ENCODE measurements at regions not wholly inside any gene's neighbourhood (a gene's known extent, or its start where the extent isn't known, plus 50 kb on each side); places are given as distances from the start of the nearest gene placed in this dataset.

GRCh38 chr9:73839471-73839870 is 657.7 kb upstream of the RORB start:
- DNase-seq (ENCODE audit: low read depth, low spot score): no peak
- H3K4me2 ChIP-seq (ENCODE audit: insufficient read depth, low read length): no peak overlapping the region
- H3K79me2 ChIP-seq (ENCODE audit: control insufficient read depth, insufficient read depth, low read length): no peaks in the 10 kb centered on the region
- TF ChIP-seq POLR2AphosphoS5 (IDR thresholded peaks at IDR 0.05; ENCODE audit: insufficient read depth, low read depth, low read length) (no peak), GATA2 (IDR thresholded peaks at IDR 0.05; ENCODE audit: insufficient read depth, insufficient read length, low read depth, low read length) (no peak)
- H3K27ac ChIP-seq (ENCODE audit: insufficient read depth, low read depth, low read length): no peak overlapping the region
- H3K36me3 ChIP-seq (ENCODE audit: control insufficient read depth in 2 of 2, extremely low read depth in 1 of 2, insufficient read depth in 2 of 2, low read length in 2 of 2): no peaks in the 10 kb centered on the region
- no peaks in the 10 kb centered on the region for H3K4me1 ChIP-seq (ENCODE audit: control insufficient read depth, extremely low read depth, insufficient read depth, low read length)
- H3K4me3 ChIP-seq (replicated peaks in 1 of 3; ENCODE audit: insufficient read depth in 1 of 3, low read depth in 1 of 3, low read length in 3 of 3): no peak overlapping the region
- BruUV-seq (replicated peaks): no TSS peak
- H3K9me3 ChIP-seq (replicated peaks; ENCODE audit: control insufficient read depth, insufficient read depth, low read length): no peaks in the 10 kb centered on the region
- no peaks in the 10 kb centered on the region for H4K20me1 ChIP-seq (replicated peaks; ENCODE audit: control insufficient read depth, extremely low read depth, insufficient read depth, low read length)
- FAIRE-seq: no peak
- ChIA-PET CTCF (interaction anchor here (1.1 kb wide), 1 partner anchor 18 kb away, joined by 4 read pairs; no protein-coding TSS in a partner anchor), POLR2A (no interaction called here)
- no peak overlapping the region for H2AFZ ChIP-seq (ENCODE audit: low read depth, low read length)
- no peaks in the 10 kb centered on the region for H3K27me3 ChIP-seq (ENCODE audit: control insufficient read depth in 2 of 2, insufficient read depth in 2 of 2, low read length in 2 of 2)
- dilution Hi-C loops (cut with MboI; ENCODE audit: extremely low pct_ligation_motif_present, low sequenced_read_pairs) (no loop called here), intact Hi-C loops (cut with micrococcal nuclease) (no loop called here)
- no peak overlapping the region for H3K9ac ChIP-seq (replicated peaks; ENCODE audit: extremely low read depth, insufficient read depth, low read length)
- H3K9me1 ChIP-seq (replicated peaks; ENCODE audit: control insufficient read depth, extremely low read depth, insufficient read depth, low read length): no peaks in the 10 kb centered on the region

GRCh38 chr9:73841018-73841417 is 656.1 kb upstream of the RORB start:
- Histone ChIP-seq H3K36me3 (ENCODE audit: control insufficient read depth in 2 of 2, extremely low read depth in 1 of 2, insufficient read depth in 2 of 2, low read length in 2 of 2) (no peaks in the 10 kb centered on the region), H2AFZ (ENCODE audit: low read depth, low read length) (no peak overlapping the region), H3K9me1 (replicated peaks; ENCODE audit: control insufficient read depth, extremely low read depth, insufficient read depth, low read length) (no peaks in the 10 kb centered on the region), H3K79me2 (ENCODE audit: control insufficient read depth, insufficient read depth, low read length) (no peaks in the 10 kb centered on the region), H4K20me1 (replicated peaks; ENCODE audit: control insufficient read depth, extremely low read depth, insufficient read depth, low read length) (no peaks in the 10 kb centered on the region), H3K4me2 (ENCODE audit: insufficient read depth, low read length) (no peak overlapping the region), H3K27me3 (ENCODE audit: control insufficient read depth in 2 of 2, insufficient read depth in 2 of 2, low read length in 2 of 2) (no peaks in the 10 kb centered on the region), H3K27ac (ENCODE audit: insufficient read depth, low read depth, low read length) (no peak overlapping the region), H3K4me1 (ENCODE audit: control insufficient read depth, extremely low read depth, insufficient read depth, low read length) (no peaks in the 10 kb centered on the region), H3K9ac (replicated peaks; ENCODE audit: extremely low read depth, insufficient read depth, low read length) (no peak overlapping the region), H3K4me3 (replicated peaks in 1 of 3; ENCODE audit: insufficient read depth in 1 of 3, low read depth in 1 of 3, low read length in 3 of 3) (no peak overlapping the region), H3K9me3 (replicated peaks; ENCODE audit: control insufficient read depth, insufficient read depth, low read length) (no peaks in the 10 kb centered on the region)
- no TSS peak for BruUV-seq (replicated peaks)
- intact Hi-C loops (cut with micrococcal nuclease) (no loop called here), dilution Hi-C loops (cut with MboI; ENCODE audit: extremely low pct_ligation_motif_present, low sequenced_read_pairs) (no loop called here)
- no peak for DNase-seq (ENCODE audit: low read depth, low spot score)
- ChIA-PET POLR2A (no interaction called here), CTCF (no interaction called here)
- no peak for FAIRE-seq
- no peak for TF ChIP-seq MYC (IDR thresholded peaks at IDR 0.05; ENCODE audit: low read depth, low read length)
- TF ChIP-seq GATA2 (IDR thresholded peaks at IDR 0.05; ENCODE audit: insufficient read depth, insufficient read length, low read depth, low read length): no peak
- TF ChIP-seq EZH2 (IDR thresholded peaks at IDR 0.05; ENCODE audit: borderline replicate concordance, low read depth, low read length, severe bottlenecking): no peak
- no peak for TF ChIP-seq POLR2AphosphoS5 (IDR thresholded peaks at IDR 0.05; ENCODE audit: insufficient read depth, low read depth, low read length)
- no peak for TF ChIP-seq JUN (IDR thresholded peaks at IDR 0.05; ENCODE audit: borderline replicate concordance, insufficient read depth, insufficient read length, low read depth)

All from endothelial cell of umbilical vein (primary cell).